Tibial artery (tissue), 4 donors: ENCODE measurements at regions not wholly inside any gene's neighbourhood (a gene's known extent, or its start where the extent isn't known, plus 50 kb on each side); places are given as distances from the start of the nearest gene placed in this dataset.

Experiments
- DNase-seq, 2 donors: peaks; one replicate each; pipeline ENCODE4 v3.0.0-alpha.2; 2019
- H3K27ac ChIP-seq, 2 donors: fragments of 200-600 bp; sonication (generic) in 1 of 2; 1 replicate in 1 of 2; 2 replicates in 1 of 2; pipeline ENCODE4 v1.5.1; 2018 to 2019; ENCODE audit warnings: mild to moderate bottlenecking in 1 of 2
- H3K27me3 ChIP-seq, 2 donors: fragments of 200-600 bp; sonication (generic) in 1 of 2; one replicate each; pipeline versions ENCODE4 v1.5.1 to v1.6.0; 2016 to 2019
- H3K36me3 ChIP-seq, 3 donors: fragments of 200-600 bp; sonication (generic) in 2 of 3; one replicate each; pipeline ENCODE4 v1.5.1; 2016 to 2019; ENCODE audit warnings: mild to moderate bottlenecking in 2 of 3
- H3K4me1 ChIP-seq, 4 donors: fragments of 200-600 bp; sonication (generic) in 2 of 4; 1 replicate in 3 of 4; 2 replicates in 1 of 4; pipeline ENCODE4 v1.5.1; 2016 to 2019
- H3K4me3 ChIP-seq, 2 donors: fragments of 200-600 bp; sonication (generic) in 1 of 2; 1 replicate in 1 of 2; 2 replicates in 1 of 2; pipeline ENCODE4 v1.5.1; 2018 to 2019; ENCODE audit warnings: mild to moderate bottlenecking in 2 of 2
- H3K9me3 ChIP-seq, 3 donors: fragments of 200-600 bp; sonication (generic) in 1 of 3; one replicate each; pipeline ENCODE4 v1.5.1; 2016 to 2019
- intact Hi-C: fragments of 100-400 bp; cut with DNase I; formaldehyde crosslinking; loops from one replicate; pipeline ENCODE4 v1.15.0; 2023; ENCODE audit warnings: low total_unique reads
- TF ChIP-seq, protein P1 (sequence below), 2 experiments: fragments of 200-600 bp in 1 of 2; fragments of 450-650 bp in 1 of 2; IDR thresholded peaks; one replicate each; pipeline ENCODE4 v1.5.1; 2017 to 2019; ENCODE audit warnings: antibody characterized with exemption in 2 of 2, mild to moderate bottlenecking in 1 of 2, moderate library complexity in 1 of 2

DNA sequence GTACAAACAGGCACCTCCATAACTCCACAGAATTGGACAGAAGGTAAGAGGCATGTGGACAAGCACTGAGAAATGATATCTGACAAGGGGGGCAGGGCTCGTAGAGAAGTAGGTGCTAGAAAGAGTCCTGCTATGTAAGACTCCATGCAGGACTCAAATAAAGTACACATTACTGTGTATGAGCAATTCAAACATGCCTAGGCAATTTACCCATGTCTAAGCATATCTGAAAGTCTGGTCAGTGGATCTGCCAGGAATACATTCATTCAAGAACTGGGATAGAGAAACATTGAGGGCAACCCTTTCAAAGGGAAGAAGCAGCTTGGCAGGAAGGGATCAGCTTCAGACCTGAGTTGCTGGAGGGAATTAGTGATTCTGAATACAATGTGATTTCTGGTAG, 174.1 kb upstream of the MCTP2 start:
- no peak for DNase-seq
- no peaks in the 10 kb centered on the region for H3K27me3 ChIP-seq
- no peak overlapping the region for H3K4me3 ChIP-seq
- TF ChIP-seq, protein P1, sequence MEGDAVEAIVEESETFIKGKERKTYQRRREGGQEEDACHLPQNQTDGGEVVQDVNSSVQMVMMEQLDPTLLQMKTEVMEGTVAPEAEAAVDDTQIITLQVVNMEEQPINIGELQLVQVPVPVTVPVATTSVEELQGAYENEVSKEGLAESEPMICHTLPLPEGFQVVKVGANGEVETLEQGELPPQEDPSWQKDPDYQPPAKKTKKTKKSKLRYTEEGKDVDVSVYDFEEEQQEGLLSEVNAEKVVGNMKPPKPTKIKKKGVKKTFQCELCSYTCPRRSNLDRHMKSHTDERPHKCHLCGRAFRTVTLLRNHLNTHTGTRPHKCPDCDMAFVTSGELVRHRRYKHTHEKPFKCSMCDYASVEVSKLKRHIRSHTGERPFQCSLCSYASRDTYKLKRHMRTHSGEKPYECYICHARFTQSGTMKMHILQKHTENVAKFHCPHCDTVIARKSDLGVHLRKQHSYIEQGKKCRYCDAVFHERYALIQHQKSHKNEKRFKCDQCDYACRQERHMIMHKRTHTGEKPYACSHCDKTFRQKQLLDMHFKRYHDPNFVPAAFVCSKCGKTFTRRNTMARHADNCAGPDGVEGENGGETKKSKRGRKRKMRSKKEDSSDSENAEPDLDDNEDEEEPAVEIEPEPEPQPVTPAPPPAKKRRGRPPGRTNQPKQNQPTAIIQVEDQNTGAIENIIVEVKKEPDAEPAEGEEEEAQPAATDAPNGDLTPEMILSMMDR (IDR thresholded peaks at IDR 0.05) = no peak
- H3K27ac ChIP-seq = no peak overlapping the region
- H3K36me3 ChIP-seq = no peaks in the 10 kb centered on the region
- H3K9me3 ChIP-seq = no peaks in the 10 kb centered on the region
- H3K4me1 ChIP-seq = no peaks in the 10 kb centered on the region
- intact Hi-C loops = no loop called here

DNA sequence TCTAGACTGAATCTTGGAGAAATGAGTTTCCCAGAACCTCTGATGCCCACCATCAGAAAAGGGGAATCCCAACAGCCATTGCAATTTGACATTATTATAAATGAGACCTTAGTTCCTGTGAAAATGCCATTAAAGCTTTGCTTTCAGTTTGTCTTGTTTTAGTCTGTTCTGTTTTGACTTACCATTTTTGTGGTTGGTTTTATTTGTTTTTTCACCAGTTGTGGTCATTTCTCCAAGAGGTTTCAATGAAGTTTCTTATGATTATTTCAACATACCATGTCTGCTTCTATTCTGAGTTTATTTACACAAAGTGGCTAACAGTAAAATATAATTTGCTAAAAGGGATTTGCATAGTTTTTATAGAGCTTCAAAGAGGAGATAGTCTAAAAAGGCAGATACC, 175.0 kb upstream of the MCTP2 start:
- H3K4me3 ChIP-seq = no peak overlapping the region
- no peak for DNase-seq
- no peak overlapping the region for H3K27ac ChIP-seq
- TF ChIP-seq, protein P1 (IDR thresholded peaks at IDR 0.05) = no peak
- H3K9me3 ChIP-seq = no peaks in the 10 kb centered on the region
- intact Hi-C loops = no loop called here
- H3K27me3 ChIP-seq = no peaks in the 10 kb centered on the region
- no peaks in the 10 kb centered on the region for H3K36me3 ChIP-seq
- H3K4me1 ChIP-seq = no peaks in the 10 kb centered on the region

DNA sequence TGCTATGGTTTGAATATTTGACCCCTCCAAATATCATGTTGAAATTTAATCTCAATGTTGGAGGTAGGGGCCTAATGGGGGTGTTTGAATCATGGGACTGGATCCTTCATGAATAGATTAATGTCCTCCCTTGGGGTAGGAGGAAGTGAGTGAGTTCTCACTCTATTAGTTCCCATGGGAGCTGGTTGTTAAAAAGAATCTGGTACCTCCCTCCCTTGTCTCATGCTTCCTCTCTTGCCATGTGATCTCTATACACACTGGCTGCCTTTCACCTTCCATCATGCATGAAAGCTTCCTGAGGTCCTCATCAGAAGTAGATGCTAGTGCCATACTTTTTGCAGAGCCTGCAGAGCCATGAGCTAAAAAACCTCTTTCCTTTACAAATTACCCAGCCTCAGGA, 177.7 kb upstream of the MCTP2 start:
- Histone ChIP-seq H3K27ac (no peak overlapping the region), H3K4me3 (no peak overlapping the region), H3K36me3 (no peaks in the 10 kb centered on the region), H3K27me3 (no peaks in the 10 kb centered on the region), H3K4me1 (no peaks in the 10 kb centered on the region), H3K9me3 (no peaks in the 10 kb centered on the region)
- TF ChIP-seq, protein P1 (IDR thresholded peaks at IDR 0.05) = no peak
- intact Hi-C loops = no loop called here
- DNase-seq = no peak

- Histone ChIP-seq H3K9me3 (no peaks in the 10 kb centered on the region), H3K4me1 (no peaks in the 10 kb centered on the region), H3K36me3 (no peaks in the 10 kb centered on the region), H3K27me3 (no peaks in the 10 kb centered on the region), H3K27ac (no peak overlapping the region), H3K4me3 (no peak overlapping the region)
- intact Hi-C loops = no loop called here
- no peak for DNase-seq
- TF ChIP-seq, protein P1 (IDR thresholded peaks at IDR 0.05) = no peak
These were observed 178.7 kb upstream of the MCTP2 start for GRCh38 chr15:94052711-94053110.

DNA sequence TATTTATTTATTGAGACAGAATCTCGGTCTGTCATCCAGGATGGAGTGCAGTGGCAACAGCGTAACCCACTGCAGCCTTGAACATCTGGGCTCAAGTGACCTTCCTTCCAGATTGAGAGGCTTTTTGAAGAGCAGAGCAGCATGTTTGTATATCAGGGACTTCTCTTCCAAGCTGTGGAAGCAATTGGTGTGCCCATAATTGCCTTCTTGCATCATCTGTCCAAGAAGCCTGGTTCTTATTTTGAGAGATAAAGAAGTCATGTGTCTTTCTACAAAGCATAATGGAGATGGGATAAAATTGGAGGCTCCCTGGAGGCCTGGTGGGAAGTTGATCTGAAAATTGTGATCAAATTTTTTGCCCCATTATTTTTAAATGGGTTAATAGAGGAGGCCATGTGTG, 183.8 kb upstream of the MCTP2 start:
- Histone ChIP-seq H3K4me3 (no peak overlapping the region), H3K27me3 (no peaks in the 10 kb centered on the region), H3K27ac (no peak overlapping the region), H3K4me1 (no peaks in the 10 kb centered on the region), H3K36me3 (no peaks in the 10 kb centered on the region), H3K9me3 (no peaks in the 10 kb centered on the region)
- intact Hi-C loops = no loop called here
- no peak for DNase-seq
- TF ChIP-seq, protein P1 (IDR thresholded peaks at IDR 0.05) = no peak
